GM21619 (cell line): ENCODE measurements at regions not wholly inside any gene's neighbourhood (a gene's known extent, or its start where the extent isn't known, plus 50 kb on each side); places are given as distances from the start of the nearest gene placed in this dataset.

ENCODE experiments used
- ATAC-seq: cut with Tn5 transposase; IDR thresholded peaks from one replicate; pipeline ENCODE4 v1.9.1; 2021; ENCODE audit not compliant: unreplicated experiment

- no peak for ATAC-seq
Observed at GRCh38 chr12:103093499-103094106, 136.1 kb downstream of the ASCL1 start.

- ATAC-seq: no peak
Observed at GRCh38 chr12:103097496-103097895, 140.0 kb downstream of the ASCL1 start.

- ATAC-seq: no peak
Observed at GRCh38 chr12:103100257-103100831, 142.9 kb downstream of the ASCL1 start.

GRCh38 chr12:103102225-103102744 lies 144.8 kb downstream of the ASCL1 start:
- ATAC-seq: peak; percentile 72

GRCh38 chr12:103105971-103106597 lies 148.6 kb downstream of the ASCL1 start:
- ATAC-seq: peak; percentile 62

GRCh38 chr12:103109861-103110260 lies 152.4 kb downstream of the ASCL1 start:
- no peak for ATAC-seq

GRCh38 chr12:103114296-103115055 lies 157.0 kb downstream of the ASCL1 start:
- peak; percentile 96 for ATAC-seq

GRCh38 chr12:103128862-103129501 lies 171.5 kb downstream of the ASCL1 start:
- no peak for ATAC-seq

- no peak for ATAC-seq
Observed at GRCh38 chr12:103130564-103130963, 173.1 kb downstream of the ASCL1 start.

- no peak for ATAC-seq
Observed at GRCh38 chr12:103138538-103138937, 181.1 kb downstream of the ASCL1 start.

- ATAC-seq: no peak
Observed at GRCh38 chr12:103139876-103140275, 182.4 kb downstream of the ASCL1 start.

GRCh38 chr12:103140286-103140685 lies 182.8 kb downstream of the ASCL1 start:
- no peak for ATAC-seq

GRCh38 chr12:103144278-103144677 lies 186.8 kb downstream of the ASCL1 start:
- ATAC-seq: no peak

- ATAC-seq: no peak
Observed at GRCh38 chr12:103160622-103161021, 203.1 kb downstream of the ASCL1 start.

- ATAC-seq: no peak
Observed at GRCh38 chr12:103161582-103162362, 204.3 kb downstream of the ASCL1 start.

- ATAC-seq: no peak
Observed at GRCh38 chr12:103166949-103167348, 209.5 kb downstream of the ASCL1 start.

GRCh38 chr12:103172447-103173112 lies 215.1 kb downstream of the ASCL1 start:
- no peak for ATAC-seq

- no peak for ATAC-seq
Observed at GRCh38 chr12:103175625-103176024, 218.2 kb downstream of the ASCL1 start.

- no peak for ATAC-seq
Observed at GRCh38 chr12:103177639-103178255, 220.3 kb downstream of the ASCL1 start.
